ENCODE measurements at regions not wholly inside any gene's neighbourhood (a gene's known extent, or its start where the extent isn't known, plus 50 kb on each side); places are given as distances from the start of the nearest gene placed in this dataset.

DNA sequence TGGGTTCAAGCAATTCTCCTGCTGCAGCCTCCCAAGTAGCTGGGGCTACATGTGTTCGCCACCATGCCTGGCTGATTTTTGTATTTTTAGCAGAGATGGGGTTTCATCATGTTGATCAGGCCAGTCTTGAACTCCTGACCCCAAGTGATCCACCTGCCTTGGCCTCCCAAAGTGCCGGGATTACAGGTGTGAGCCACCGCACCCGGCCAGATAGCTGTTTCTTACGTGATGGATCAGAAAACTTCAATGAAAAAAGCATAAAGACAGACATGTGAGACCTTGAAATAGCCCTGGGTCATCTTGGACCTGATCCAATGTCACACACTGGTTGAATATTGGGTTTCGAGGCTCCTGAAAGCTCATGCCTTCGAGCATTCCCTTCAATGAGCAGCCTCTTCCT, 66.7 kb upstream of the RTN4 start:
- TF ChIP-seq, protein P1, sequence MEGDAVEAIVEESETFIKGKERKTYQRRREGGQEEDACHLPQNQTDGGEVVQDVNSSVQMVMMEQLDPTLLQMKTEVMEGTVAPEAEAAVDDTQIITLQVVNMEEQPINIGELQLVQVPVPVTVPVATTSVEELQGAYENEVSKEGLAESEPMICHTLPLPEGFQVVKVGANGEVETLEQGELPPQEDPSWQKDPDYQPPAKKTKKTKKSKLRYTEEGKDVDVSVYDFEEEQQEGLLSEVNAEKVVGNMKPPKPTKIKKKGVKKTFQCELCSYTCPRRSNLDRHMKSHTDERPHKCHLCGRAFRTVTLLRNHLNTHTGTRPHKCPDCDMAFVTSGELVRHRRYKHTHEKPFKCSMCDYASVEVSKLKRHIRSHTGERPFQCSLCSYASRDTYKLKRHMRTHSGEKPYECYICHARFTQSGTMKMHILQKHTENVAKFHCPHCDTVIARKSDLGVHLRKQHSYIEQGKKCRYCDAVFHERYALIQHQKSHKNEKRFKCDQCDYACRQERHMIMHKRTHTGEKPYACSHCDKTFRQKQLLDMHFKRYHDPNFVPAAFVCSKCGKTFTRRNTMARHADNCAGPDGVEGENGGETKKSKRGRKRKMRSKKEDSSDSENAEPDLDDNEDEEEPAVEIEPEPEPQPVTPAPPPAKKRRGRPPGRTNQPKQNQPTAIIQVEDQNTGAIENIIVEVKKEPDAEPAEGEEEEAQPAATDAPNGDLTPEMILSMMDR (IDR thresholded peaks at IDR 0.05): no peak
- no peak for TF ChIP-seq POLR2A (IDR thresholded peaks at IDR 0.05)
- no peak for TF ChIP-seq EP300 (IDR thresholded peaks at IDR 0.05)
- TF ChIP-seq POLR2AphosphoS5 (IDR thresholded peaks at IDR 0.05): no peak

All from sigmoid colon (tissue), 4 donors.